GM18868 (cell line): ENCODE measurements at regions not wholly inside any gene's neighbourhood (a gene's known extent, or its start where the extent isn't known, plus 50 kb on each side); places are given as distances from the start of the nearest gene placed in this dataset.
A peak's percentile ranks its signal among the peaks of the same experiment; 100 is the strongest.
"Not testable (repeated sequence)": the region's sequence is repeated elsewhere in the genome, so short reads cannot be mapped to it uniquely, and the experiment has no call there.

Experiments used
- ATAC-seq: cut with Tn5 transposase; IDR thresholded peaks from one replicate; pipeline ENCODE4 v1.9.1; 2021; ENCODE audit warnings: mild to moderate bottlenecking, moderate library complexity; ENCODE audit not compliant: unreplicated experiment

- ATAC-seq: no peak
These were observed 95.6 kb downstream of the RRAGB start for GRCh38 chrX:55813150-55813549.

GRCh38 chrX:55815546-55815945 is 98.0 kb downstream of the RRAGB start:
- ATAC-seq: no peak

GRCh38 chrX:55816023-55816422 is 98.5 kb downstream of the RRAGB start:
- ATAC-seq: no peak

- ATAC-seq: no peak
These were observed 101.3 kb downstream of the RRAGB start for GRCh38 chrX:55818673-55819375.

- ATAC-seq: no peak
These were observed 121.9 kb downstream of the RRAGB start for GRCh38 chrX:55839485-55839884.

- no peak for ATAC-seq
These were observed 124.6 kb downstream of the RRAGB start for GRCh38 chrX:55841962-55842752.

- not testable (repeated sequence) for ATAC-seq
These were observed 149.2 kb downstream of the RRAGB start for GRCh38 chrX:55866779-55867178.

GRCh38 chrX:55867181-55867651 is 149.7 kb downstream of the RRAGB start:
- peak; percentile 80 for ATAC-seq

GRCh38 chrX:55867708-55868107 is 150.2 kb downstream of the RRAGB start:
- peak; percentile 87 for ATAC-seq

GRCh38 chrX:55874807-55875206 is 157.3 kb downstream of the RRAGB start:
- ATAC-seq: peak; percentile 59

GRCh38 chrX:55883541-55883940 is 166.0 kb downstream of the RRAGB start:
- ATAC-seq: not testable (repeated sequence)

- peak; percentile 79 for ATAC-seq
These were observed 190.5 kb downstream of the RRAGB start for GRCh38 chrX:55907968-55908607.

GRCh38 chrX:55908661-55909212 is 191.2 kb downstream of the RRAGB start:
- peak; percentile 59 for ATAC-seq

GRCh38 chrX:55919367-55920221 is 202.0 kb downstream of the RRAGB start:
- peak; percentile 89 for ATAC-seq

- ATAC-seq: no peak
These were observed 207.0 kb downstream of the RRAGB start for GRCh38 chrX:55924574-55924973.

GRCh38 chrX:55928529-55928928 is 211.0 kb downstream of the RRAGB start:
- not testable (repeated sequence) for ATAC-seq
